ENCODE measurements at regions not wholly inside any gene's neighbourhood (a gene's known extent, or its start where the extent isn't known, plus 50 kb on each side); places are given as distances from the start of the nearest gene placed in this dataset.

DNA sequence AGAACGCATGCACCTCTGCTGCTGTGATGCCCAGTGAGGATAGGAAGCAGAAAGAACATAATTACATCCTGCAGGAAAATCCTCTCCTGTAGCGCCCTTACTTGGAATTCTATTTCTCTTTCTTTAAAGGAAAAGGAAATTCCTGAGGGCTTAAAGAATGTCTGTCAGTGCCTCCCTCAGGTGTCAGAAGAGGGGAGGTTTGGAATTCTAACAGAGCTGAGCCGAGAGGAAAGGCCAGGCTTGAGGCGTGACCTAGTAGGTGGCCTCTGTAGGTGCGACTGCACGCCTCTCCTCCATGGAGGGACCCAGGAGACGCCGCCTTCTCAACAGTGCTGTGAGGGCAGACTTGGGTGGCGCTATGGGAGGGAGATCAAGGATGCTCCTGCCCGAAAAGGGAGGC, 55.9 kb upstream of the ERCC6L2 start:
- no peak overlapping the region for H3K4me3 ChIP-seq (ENCODE audit: low read length)
- H3K4me2 ChIP-seq (ENCODE audit: low read depth, low read length) = no peak overlapping the region
- H3K9me3 ChIP-seq (replicated peaks; ENCODE audit: insufficient read depth, low read length) = no peaks in the 10 kb centered on the region
- H3K79me2 ChIP-seq (ENCODE audit: low read length) = no peaks in the 10 kb centered on the region
- DNase-seq = no peak
- H3K4me1 ChIP-seq (ENCODE audit: low read length) = 0 out of 2 replicates have a peak, but pooled peaks cover 3% of the 10 kb centered on the region
- H3K9ac ChIP-seq (ENCODE audit: low read length) = no peak overlapping the region
- no peaks in the 10 kb centered on the region for H3F3A ChIP-seq (ENCODE audit: insufficient read depth, low read length)
- TF ChIP-seq EZH2 (optimal IDR thresholded peaks at IDR 0.05; ENCODE audit: low read depth, low read length) = no peak
- TF ChIP-seq, protein P1, sequence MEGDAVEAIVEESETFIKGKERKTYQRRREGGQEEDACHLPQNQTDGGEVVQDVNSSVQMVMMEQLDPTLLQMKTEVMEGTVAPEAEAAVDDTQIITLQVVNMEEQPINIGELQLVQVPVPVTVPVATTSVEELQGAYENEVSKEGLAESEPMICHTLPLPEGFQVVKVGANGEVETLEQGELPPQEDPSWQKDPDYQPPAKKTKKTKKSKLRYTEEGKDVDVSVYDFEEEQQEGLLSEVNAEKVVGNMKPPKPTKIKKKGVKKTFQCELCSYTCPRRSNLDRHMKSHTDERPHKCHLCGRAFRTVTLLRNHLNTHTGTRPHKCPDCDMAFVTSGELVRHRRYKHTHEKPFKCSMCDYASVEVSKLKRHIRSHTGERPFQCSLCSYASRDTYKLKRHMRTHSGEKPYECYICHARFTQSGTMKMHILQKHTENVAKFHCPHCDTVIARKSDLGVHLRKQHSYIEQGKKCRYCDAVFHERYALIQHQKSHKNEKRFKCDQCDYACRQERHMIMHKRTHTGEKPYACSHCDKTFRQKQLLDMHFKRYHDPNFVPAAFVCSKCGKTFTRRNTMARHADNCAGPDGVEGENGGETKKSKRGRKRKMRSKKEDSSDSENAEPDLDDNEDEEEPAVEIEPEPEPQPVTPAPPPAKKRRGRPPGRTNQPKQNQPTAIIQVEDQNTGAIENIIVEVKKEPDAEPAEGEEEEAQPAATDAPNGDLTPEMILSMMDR (IDR thresholded peaks at IDR 0.05; ENCODE audit: low read length) = no peak
- TF ChIP-seq EZH2phosphoT487 (IDR thresholded peaks at IDR 0.05; ENCODE audit: low read length) = no peak
- no peak overlapping the region for H2AFZ ChIP-seq (ENCODE audit: low read length)
- no peak overlapping the region for H3K27ac ChIP-seq (ENCODE audit: low read length)
- no peaks in the 10 kb centered on the region for H4K20me1 ChIP-seq (ENCODE audit: insufficient read depth, low read length)
- no peaks in the 10 kb centered on the region for H3K36me3 ChIP-seq (replicated peaks; ENCODE audit: insufficient read depth, low read length)
- no peaks in the 10 kb centered on the region for H3K9me2 ChIP-seq (replicated peaks; ENCODE audit: insufficient read depth, low read length)
- H3K27me3 ChIP-seq (replicated peaks; ENCODE audit: insufficient read depth, low read length) = no peaks in the 10 kb centered on the region

DNA sequence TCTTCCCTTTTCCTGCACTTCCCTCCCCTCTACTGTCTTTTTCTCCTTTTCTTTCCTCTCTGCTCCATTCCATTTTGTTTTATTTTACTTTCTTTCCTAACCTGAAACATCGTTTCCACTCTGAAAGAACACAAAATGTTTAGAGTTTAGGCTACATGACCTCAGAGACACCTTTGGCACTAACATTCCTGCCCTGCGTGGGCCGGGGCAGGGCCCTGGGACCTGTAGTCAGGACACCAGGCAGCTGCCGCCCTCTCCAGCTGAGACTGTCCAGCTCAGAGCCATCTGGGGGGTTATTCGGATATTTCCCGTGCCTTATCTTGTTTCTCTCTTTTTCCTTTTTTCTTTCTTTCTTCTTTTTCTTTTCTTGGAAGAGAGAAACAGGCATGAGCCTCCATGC, 58.3 kb upstream of the ERCC6L2 start:
- Histone ChIP-seq H2AFZ (ENCODE audit: low read length) (no peak overlapping the region), H3K36me3 (replicated peaks; ENCODE audit: insufficient read depth, low read length) (no peaks in the 10 kb centered on the region), H3K4me1 (ENCODE audit: low read length) (no peaks in the 10 kb centered on the region), H3K9me2 (replicated peaks; ENCODE audit: insufficient read depth, low read length) (no peaks in the 10 kb centered on the region), H3F3A (ENCODE audit: insufficient read depth, low read length) (no peaks in the 10 kb centered on the region), H3K9me3 (replicated peaks; ENCODE audit: insufficient read depth, low read length) (no peaks in the 10 kb centered on the region), H3K9ac (ENCODE audit: low read length) (no peak overlapping the region), H3K4me2 (ENCODE audit: low read depth, low read length) (no peak overlapping the region), H4K20me1 (ENCODE audit: insufficient read depth, low read length) (no peaks in the 10 kb centered on the region), H3K4me3 (ENCODE audit: low read length) (no peak overlapping the region), H3K79me2 (ENCODE audit: low read length) (no peaks in the 10 kb centered on the region), H3K27ac (ENCODE audit: low read length) (no peak overlapping the region), H3K27me3 (replicated peaks; ENCODE audit: insufficient read depth, low read length) (no peaks in the 10 kb centered on the region)
- no peak for TF ChIP-seq EZH2 (optimal IDR thresholded peaks at IDR 0.05; ENCODE audit: low read depth, low read length)
- DNase-seq = no peak

DNA sequence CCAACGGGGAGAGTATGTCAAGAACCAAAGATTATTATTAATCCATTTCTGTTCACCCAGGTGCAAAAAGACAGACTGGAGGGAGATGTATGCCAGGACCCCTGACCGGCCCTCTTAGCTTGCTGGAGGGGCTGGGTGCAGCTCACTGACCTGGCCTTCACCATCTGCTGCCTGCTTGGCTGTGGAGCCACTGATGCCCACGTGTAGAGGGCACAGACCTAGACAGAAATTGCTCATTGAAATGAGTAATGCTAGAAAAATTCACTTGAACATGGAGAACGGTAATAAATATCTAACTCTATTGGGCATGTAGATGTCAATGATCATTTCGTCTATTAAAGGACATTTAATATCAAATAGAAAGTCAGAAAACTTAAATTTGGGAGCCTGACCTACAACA, 58.8 kb upstream of the ERCC6L2 start:
- Histone ChIP-seq H3K4me2 (ENCODE audit: low read depth, low read length) (no peak overlapping the region), H3K4me1 (ENCODE audit: low read length) (no peaks in the 10 kb centered on the region), H3K36me3 (replicated peaks; ENCODE audit: insufficient read depth, low read length) (no peaks in the 10 kb centered on the region), H3K9ac (ENCODE audit: low read length) (no peak overlapping the region), H2AFZ (ENCODE audit: low read length) (no peak overlapping the region), H3K4me3 (ENCODE audit: low read length) (no peak overlapping the region), H3F3A (ENCODE audit: insufficient read depth, low read length) (no peaks in the 10 kb centered on the region), H3K27ac (ENCODE audit: low read length) (no peak overlapping the region), H4K20me1 (ENCODE audit: insufficient read depth, low read length) (no peaks in the 10 kb centered on the region), H3K9me2 (replicated peaks; ENCODE audit: insufficient read depth, low read length) (no peaks in the 10 kb centered on the region), H3K79me2 (ENCODE audit: low read length) (no peaks in the 10 kb centered on the region), H3K27me3 (replicated peaks; ENCODE audit: insufficient read depth, low read length) (no peaks in the 10 kb centered on the region), H3K9me3 (replicated peaks; ENCODE audit: insufficient read depth, low read length) (no peaks in the 10 kb centered on the region)
- TF ChIP-seq EZH2phosphoT487 (IDR thresholded peaks at IDR 0.05; ENCODE audit: low read length) = no peak
- no peak for DNase-seq

DNA sequence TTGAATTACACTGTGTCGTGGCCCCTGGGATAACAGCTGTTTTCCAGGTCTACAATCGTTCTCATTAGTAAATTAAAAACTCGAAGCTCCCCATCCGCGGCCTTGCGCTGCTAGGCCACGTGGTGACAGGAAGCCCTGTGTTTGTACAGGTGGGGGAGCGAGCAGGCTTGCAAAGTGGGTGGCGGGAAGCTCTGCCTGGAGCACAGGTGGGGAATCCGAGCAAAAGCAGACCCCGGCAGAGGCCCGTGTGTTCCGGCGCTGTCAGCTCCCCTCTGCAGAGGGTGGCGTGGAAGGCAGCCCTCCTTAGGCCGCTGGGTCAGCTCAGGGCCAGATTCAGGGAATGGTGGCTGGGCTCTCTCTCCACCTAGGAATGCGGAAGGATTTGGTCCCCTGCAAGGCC, 59.5 kb upstream of the ERCC6L2 start:
- Histone ChIP-seq H2AFZ (ENCODE audit: low read length) (no peak overlapping the region), H3K9me2 (replicated peaks; ENCODE audit: insufficient read depth, low read length) (no peaks in the 10 kb centered on the region), H3K9ac (ENCODE audit: low read length) (no peak overlapping the region), H3K79me2 (ENCODE audit: low read length) (no peaks in the 10 kb centered on the region), H3K4me3 (ENCODE audit: low read length) (no peak overlapping the region), H3K9me3 (replicated peaks; ENCODE audit: insufficient read depth, low read length) (no peaks in the 10 kb centered on the region), H3K27ac (ENCODE audit: low read length) (no peak overlapping the region), H3F3A (ENCODE audit: insufficient read depth, low read length) (no peaks in the 10 kb centered on the region), H3K27me3 (replicated peaks; ENCODE audit: insufficient read depth, low read length) (no peaks in the 10 kb centered on the region), H4K20me1 (ENCODE audit: insufficient read depth, low read length) (no peaks in the 10 kb centered on the region), H3K4me1 (ENCODE audit: low read length) (no peaks in the 10 kb centered on the region), H3K36me3 (replicated peaks; ENCODE audit: insufficient read depth, low read length) (no peaks in the 10 kb centered on the region), H3K4me2 (ENCODE audit: low read depth, low read length) (no peak overlapping the region)
- TF ChIP-seq EZH2phosphoT487 (IDR thresholded peaks at IDR 0.05; ENCODE audit: low read length) (no peak), EZH2 (optimal IDR thresholded peaks at IDR 0.05; ENCODE audit: low read depth, low read length) (no peak)
- TF ChIP-seq, protein P1 (IDR thresholded peaks at IDR 0.05; ENCODE audit: low read length) = no peak
- DNase-seq = no peak

Measured in MM.1S (cell line).